ENCODE measurements at regions not wholly inside any gene's neighbourhood (a gene's known extent, or its start where the extent isn't known, plus 50 kb on each side); places are given as distances from the start of the nearest gene placed in this dataset.

DNA sequence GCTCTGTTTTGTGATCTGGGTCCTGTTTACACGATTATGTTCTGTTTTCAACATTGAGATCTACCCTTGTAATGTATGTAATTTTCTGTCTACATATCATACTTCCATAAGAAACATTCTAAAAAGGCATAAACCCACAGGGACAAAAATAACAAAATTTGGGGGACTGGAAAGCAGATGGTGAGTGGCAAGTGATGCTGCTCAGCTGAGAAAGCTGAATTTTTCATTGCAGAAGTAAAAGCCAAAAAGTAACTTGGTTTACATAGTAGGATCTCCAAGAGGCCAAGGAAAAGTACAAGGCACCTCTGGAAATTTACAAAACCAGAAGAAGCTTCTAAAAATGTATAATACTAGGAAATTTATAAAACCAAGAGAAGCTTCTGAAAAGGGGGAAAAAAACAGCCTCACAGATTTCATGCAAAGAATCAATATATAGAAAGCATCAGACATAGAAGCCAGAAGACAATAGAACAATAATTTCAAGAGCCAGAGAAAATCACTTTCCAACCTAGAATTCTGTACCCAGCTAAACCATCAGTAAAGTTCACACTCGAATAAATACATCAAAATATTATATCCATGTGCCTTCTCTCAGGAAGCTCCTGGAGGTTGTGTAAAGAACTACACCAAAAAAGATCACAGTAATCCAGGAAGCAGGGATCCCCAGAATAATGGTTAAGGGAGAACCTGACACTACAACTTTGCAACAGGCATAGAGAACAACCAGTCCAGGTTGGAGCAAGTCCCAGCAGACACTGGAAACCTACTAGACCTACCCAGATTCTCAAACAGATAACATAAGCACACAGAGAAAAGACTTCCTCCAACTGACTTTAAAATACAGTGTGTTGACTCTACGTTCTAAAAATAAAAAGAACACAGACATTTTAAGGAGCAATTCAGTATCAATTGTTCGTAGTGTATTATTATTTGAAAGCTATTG, 401.7 kb upstream of the HS6ST1 start:
- no peak for DNase-seq (ENCODE audit: low read depth, low spot score)

DNA sequence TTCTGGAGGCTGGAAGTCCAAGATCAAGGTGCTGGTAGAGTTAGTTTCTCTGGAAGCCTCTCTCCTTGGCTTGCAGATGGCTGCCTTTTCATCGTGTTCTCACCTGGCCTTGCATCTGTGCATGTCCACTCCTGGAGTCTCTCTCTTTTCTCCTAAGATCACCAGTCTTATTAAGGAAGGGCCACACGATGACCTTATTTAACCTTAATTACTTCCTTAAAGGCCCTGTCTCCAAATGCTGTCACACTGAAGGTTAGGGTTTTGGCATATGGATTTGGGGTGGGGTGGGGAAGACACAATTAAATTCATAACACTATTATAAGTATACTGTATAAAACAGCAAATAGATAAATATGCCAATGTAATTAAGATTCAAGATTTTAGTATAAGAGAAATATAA, 402.4 kb upstream of the HS6ST1 start:
- no peak for DNase-seq (ENCODE audit: low read depth, low spot score)

DNA sequence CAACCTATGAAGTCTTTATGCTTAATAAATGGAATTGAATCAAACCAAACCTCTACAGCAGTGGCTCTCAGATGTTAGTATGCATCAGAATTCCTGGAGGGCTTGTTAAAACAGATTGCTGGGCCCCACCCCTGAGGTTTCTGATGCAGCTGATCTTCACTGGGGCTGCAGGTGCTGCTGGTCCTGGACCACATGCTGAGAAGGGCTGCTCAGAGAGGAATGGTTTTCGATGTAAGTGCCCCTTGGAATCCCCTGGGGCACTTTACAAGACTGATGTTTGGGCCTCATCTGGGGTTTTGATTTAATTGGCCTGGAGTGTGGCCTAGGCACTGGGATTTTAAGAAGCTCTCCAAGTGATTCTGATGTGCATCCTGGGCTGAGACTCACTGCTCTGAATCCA, 403.8 kb upstream of the HS6ST1 start:
- DNase-seq (ENCODE audit: low read depth, low spot score) = no peak

DNA sequence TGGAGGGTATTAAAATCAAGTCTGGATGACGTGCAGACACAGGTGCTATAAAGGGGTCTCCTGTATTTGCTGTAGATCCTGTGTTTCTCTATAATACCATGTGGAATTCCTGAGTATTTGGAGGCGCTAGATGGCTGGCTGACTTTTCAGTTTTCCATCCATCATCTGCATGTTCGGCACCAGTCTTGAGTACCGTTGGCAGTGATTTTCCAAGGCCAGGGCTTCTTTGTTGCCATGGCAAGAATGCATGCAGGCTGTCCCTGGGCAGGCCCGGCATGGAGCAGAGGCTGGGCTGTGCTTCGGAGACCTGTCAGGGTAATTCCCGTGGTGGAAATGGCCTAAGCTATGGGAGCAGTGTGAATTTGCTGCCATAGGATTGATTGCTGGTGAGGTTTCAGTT, 405.9 kb upstream of the HS6ST1 start:
- DNase-seq (ENCODE audit: low read depth, low spot score) = no peak

DNA sequence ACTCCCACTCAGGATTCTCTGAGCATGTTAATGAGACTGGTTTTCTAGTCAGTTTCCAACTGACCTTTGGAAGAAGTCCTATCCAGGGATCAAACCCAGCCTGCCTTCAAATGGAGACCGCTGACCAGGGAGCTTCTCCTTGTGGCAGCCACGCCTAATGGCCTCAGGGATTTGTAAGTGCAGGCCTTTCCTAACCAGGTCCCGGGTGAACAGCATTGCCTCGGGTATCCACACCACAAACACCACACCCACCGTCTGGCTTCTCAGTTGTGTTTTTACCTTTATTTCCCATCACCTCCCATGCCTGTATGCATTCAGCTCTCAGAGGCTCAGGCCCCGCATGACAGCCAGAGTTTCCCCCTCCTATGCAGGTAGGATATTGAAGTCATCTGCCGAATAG, 406.3 kb upstream of the HS6ST1 start:
- DNase-seq (ENCODE audit: low read depth, low spot score) = no peak

DNA sequence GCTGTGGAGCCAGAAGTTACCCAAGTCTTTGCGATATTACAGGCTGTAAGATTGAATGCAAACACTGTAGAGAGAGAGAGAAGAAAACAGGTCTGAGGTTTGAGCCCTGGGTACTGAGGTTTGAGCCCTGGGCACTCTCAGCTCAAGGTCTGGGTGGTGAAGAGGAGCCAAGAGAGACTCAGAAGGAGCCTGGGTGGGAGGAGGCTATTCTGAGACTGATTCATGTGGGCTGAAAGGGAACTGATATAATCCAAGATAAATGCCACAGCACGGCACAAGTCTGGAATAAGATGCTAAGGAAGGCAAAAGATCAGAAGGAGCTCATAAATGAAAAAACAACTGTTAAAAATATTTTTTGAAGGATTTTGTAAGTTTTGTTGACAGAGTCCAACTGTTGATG, 407.6 kb upstream of the HS6ST1 start:
- no peak for DNase-seq (ENCODE audit: low read depth, low spot score)

DNA sequence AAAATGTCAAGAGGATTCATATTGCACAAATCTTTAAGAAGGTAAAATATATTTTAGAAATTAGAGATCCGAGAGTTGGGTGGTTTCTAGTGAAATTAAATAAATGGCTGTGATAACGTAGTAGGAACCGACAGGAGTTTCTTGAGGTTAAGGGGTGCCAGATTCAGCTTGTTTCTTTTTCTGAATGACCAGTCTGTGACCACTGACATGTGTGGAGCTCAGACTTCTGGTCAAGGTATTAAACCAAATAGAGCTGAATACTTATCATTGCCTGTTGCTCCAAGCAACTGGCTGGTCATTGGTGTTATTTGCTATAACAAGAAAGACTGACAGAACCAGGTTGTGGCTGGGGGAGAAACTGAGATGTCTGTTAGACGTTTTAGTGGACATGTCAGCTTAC, 408.2 kb upstream of the HS6ST1 start:
- DNase-seq (ENCODE audit: low read depth, low spot score) = no peak

DNA sequence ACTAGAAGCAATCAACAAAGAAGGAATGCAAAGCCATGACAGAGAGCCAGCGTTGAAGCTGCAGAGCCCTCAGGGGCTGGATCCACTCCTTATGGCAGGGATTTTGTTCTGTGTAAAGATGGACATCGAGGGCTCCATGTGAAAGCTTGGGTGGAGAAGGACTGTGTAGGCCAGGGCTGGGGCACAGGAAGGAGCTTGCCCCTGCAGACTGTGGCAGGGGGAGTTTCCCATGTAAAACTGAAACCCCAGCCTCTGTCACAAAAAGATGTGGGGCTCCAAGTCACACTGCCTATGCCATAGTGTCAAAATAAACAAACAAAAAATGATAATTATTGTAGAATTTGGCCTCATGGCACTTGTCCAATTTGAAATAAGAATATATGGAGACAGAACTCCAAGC, 408.7 kb upstream of the HS6ST1 start:
- no peak for DNase-seq (ENCODE audit: low read depth, low spot score)

DNA sequence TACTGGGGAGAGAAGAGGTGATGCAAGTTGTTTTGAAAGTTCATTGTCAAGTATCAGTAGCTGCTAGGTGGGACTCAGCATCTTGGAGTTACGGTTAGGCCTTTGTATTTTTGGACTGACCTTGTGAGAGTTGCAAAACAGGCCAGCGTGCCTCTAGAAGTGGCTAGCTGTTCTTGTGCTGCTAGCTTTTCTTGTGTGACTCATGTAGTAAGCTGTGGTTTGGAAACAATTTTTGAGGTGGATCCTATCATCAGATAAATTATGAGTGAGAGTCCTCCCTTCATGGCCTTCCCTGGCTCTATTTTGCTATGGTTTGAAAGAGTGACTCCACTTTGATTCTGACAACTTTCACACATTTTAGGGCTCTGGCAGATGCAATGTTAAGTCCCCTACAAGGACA, 409.2 kb upstream of the HS6ST1 start:
- DNase-seq (ENCODE audit: low read depth, low spot score) = peak; percentile 84

DNA sequence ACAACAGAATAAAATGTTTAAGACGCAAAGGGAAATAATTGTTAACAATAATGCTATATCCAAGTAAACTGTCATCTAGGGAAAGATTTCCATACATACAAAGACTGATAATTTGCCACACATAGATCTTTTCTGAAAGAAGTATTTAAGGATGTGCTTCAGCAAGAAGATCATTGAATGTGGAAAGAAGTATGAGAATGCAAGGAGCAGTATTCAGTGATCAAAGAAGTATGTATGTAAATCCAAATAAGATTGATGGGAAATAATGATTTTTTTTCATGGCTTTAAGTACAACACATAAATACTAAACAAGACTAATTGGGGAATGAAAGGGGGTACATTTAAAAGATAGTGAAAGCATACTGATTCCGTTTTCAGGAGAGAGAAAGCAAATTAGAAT, 410.4 kb upstream of the HS6ST1 start:
- no peak for DNase-seq (ENCODE audit: low read depth, low spot score)

DNA sequence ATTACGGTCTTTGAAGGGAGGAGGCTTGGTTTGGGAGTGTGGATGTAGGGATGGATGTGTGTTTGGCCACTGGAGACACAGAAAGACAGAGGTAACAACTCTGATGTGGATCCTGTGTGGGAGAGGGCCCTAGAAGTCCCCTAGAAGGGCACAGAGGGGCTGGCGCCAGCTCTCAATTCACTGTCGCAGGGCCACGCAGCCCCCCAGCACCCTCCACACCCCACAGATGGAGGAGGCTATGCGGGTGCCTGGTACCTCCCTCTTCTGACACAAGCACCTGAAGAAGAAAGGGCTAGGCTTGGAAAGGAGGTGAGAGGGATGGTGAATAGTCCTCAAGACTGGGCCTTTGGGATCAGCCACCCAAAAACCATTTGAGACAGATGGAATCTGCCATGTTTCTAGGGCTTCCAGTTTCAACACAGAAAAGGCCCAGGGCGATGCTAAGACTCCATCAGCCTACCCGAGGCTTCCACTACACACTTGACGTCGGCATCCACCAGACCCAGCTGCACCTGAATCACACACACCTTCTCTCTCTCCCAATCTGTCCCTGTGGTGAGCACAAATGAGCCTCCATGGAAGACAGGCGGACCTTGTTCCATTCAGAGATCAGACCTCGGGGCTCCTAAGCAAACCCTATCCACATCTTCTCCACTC, 413.5 kb upstream of the HS6ST1 start:
- DNase-seq (ENCODE audit: low read depth, low spot score) = no peak

DNA sequence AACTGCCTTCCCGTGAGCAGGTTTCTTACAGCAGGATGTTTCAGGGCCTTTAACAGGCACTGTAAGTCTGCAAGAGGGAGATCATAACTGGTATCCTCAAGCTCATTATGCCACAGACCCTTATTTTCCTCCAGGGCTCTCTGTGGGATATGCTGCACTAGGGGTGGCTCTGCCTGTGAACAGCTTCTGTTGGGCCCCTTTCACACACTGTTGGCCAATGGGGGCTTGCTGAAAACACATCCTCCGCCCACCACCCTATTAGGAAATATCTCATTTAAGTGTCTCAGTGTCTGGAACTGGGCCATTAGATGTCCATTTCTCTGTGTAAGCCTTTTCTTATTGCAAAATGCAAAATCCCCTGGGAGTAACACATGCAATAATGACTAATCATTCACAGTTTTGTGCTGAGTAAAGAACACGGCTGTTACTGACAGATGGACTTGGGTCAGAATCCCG, 414.3 kb upstream of the HS6ST1 start:
- DNase-seq (ENCODE audit: low read depth, low spot score) = peak; percentile 66

DNA sequence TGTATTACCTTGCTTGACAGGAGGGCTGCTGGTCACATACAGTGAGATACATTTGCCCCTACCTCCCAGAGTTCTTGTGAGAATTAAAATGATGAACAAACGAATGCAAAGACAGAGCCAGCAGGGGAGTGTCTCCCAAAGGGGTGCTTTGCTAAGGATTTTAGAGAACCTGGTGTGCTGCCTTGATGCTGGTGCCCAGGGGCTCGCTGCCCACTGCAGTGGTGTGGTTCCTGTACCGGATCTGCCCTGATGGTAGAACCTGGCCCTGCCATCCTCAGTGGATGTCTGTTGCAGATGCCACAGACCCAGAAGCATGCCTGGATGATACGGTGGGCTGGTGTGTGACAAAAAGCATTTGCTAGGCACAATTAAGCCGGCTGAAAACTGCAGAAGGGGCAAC, 414.8 kb upstream of the HS6ST1 start:
- no peak for DNase-seq (ENCODE audit: low read depth, low spot score)

DNA sequence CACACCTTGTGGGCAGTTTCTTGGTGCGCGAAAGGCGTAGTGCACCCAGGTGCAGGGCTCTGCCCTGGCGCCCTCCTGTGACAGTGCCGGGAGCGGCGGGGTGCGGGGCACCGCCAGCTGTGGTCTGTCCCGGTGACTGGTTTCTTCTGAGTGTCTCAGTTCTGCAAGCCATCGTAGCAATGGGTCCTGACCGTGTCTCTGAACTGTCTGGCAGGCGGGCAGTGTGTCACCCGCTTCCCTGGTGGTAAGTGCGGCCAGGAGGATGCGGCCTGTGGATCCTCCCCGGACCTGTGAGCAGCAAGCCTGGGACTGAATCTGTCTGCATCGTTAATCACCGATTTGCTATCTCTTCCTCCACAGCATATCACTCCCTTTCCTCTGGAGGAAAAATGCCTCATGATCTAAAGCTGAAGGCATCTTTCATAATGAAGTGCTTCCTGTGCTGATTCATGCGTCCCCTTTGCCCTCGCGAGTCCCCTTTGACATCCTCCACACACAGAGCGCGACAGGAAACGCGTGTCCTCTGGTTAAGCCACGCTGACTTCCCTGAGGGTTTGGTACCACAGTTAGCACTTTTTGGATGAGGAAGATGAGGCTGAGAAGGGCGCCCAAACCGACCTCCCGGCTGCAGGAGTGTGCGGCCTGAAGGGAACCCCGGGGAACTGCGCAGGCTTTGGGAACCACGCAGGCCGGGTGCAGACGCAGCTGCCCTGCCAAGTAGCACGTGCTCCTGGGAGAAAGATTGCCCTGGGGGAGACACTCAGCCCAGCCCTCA, 416.0 kb upstream of the HS6ST1 start:
- no peak for DNase-seq (ENCODE audit: low read depth, low spot score)

DNA sequence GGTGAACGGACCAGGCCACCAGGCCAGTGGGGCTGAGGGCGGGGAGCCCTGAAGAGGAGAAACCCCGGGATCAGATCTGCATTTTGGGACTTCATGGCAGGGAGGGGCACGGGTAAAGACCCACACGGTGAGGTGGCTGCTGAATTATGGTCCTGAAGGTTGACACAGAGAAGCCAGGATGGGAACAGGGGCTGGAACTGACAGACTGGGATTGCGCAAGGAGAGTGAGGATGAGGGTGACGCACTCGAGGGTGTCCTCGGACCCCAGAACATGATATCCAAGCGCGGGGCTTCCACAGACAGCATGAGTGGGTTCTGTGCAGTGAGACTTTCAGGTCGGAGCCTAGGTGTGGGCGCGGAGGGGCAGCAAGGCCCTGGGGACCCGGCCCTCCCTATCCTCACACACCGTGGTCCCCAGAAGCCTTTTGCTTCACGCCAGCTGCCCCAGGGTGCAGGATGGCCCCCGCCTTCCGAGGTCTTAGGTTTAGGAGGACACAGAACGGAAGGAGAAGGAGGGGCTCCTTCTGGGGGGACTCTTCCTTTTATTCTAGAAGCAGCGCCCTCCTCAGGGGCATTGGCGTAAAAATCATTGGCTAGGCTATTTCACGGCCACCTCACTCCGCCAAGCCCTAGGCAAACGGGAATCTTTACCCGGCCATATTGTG, 416.8 kb upstream of the HS6ST1 start:
- no peak for DNase-seq (ENCODE audit: low read depth, low spot score)

DNA sequence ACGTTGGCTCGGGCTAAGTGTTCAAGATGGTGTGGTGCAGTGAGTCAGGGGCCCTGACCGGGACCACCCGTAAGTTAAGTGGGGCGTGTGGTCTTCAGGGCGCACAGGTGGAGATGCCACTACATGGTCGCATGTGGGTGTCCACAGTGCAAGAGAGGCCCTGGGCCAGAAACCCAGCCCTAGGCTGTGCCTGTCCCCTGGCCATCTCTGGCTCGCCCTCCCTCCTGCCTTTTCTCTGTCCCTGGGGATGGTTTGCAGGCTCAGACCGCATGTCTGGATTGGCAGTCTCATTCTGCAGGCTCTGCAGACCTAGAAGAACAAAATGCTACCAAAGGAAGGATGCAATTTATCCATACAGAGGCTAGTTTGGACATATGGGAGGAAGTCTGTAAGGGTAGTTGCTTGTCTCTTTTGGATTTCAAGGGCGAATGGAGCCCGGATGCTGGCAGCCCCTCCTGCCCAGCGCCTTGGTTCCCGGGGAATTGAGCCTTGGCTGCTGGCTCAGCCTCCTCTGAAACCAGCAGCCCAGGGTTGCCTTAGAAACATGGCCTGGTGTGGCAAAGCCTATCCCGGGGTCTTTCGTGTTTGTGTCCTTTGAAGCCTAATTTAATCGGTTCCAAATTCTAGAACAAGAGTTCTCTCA, 417.5 kb upstream of the HS6ST1 start:
- no peak for DNase-seq (ENCODE audit: low read depth, low spot score)

DNA sequence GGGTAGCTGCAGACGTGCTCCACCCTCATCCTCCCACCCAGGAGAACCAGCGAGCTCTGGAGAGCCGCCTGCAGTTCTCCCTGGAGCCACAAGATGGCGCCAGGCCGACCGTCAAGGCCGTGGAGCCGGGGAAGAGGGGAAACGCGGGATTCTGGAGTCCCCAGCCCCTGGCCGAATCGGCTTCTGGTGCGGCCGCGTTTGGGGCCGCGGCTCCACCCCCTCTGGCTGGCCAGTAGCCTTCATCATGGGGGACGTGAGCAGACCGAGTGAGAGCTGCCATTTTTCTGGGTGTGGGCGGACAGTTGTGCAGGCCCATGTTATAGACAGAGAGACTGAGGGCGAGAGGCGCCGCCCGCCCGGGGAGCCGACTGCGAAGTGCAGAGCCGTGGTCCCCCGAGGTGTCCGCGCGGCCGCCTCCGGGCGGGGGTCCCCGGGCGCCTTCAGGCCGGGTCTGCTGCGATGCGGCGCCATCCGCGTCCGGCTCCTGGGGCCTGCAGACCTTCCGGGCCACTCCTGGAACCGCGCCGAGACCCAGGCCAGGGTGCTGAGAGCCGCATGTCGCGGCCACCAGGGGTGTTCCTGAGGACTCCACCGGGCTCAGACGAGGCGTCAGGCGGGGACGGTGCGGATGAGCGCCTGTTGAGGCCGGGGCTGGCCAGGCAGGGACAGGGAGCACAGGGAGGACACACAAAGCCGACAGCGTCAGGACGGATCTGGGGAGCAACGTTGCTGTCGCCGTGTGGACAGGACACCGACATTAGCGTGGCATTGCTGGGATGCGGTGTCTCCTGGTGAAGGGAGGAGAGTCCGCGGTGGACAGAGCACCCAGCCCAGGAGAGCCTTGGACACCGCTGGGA, 418.2 kb upstream of the HS6ST1 start:
- peak; percentile 91 for DNase-seq (ENCODE audit: low read depth, low spot score)

DNA sequence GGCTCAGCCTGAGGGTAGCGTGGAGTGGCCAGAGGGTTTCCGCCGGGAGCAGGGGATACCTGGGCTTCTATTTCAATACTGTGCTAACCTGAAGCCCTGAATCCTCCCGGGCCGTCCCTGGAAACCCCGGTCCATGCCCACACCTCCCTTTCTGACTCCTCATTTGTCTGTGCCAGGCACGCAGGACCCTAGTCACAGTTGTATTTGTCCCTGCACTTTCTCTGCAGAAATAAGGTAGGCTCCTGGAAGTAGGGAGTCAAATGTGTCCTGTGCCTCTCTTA, 418.8 kb upstream of the HS6ST1 start:
- no peak for DNase-seq (ENCODE audit: low read depth, low spot score)

DNA sequence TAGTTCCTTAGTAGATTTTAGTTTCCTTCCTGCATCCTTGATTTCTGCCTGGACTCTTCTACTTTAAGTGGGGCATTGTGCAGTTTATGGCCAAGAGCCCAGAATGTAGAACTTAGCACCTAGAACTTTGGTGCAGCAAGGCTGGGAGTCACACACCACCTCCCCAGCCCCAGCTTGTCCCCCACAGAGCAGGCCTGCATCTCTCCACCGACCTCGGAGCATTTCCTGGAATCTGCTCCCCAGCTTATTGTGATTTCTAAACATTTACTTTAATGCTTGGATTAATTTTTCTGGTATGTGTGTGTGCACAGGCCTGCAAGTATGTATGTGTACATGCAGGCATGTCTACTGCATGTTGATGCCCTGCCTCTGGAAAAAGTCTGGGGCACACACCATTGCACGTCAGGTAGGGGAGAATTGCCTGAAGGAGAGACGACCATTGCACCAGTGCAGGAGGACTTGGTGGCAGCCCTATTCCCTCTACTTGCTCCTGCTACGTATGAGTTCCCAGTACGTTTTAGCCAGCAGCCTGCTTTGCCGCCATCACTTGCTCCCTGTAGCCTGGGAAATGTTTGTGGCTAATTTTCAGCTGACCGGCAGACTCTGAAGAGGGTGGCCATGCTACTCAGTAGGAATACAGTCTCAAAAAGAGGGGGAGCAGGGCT, 419.9 kb upstream of the HS6ST1 start:
- no peak for DNase-seq (ENCODE audit: low read depth, low spot score)

DNA sequence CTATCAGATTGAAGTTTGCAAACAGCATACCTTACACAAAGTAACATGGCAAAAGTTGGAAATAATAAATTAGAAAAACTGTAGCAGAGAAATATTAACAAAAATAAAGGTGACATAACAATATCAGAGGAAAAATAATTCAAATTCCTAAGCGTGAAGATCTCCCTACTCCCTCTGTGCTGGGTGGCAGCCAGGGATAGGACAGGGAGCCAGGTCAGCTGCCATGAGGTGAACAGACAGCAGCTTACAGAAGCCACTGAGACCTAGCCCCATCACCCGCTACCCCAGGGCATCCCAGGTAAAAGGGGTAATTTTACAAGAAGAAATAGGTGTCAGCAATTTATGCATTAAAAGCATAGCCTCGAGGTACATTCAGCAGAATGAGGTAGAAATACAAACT, 423.8 kb upstream of the HS6ST1 start:
- DNase-seq (ENCODE audit: low read depth, low spot score) = no peak

Measured in astrocyte of the hippocampus (primary cell).